ENCODE measurements at regions not wholly inside any gene's neighbourhood (a gene's known extent, or its start where the extent isn't known, plus 50 kb on each side); places are given as distances from the start of the nearest gene placed in this dataset.
A peak's percentile ranks its signal among the peaks of the same experiment; 100 is the strongest.

DNA sequence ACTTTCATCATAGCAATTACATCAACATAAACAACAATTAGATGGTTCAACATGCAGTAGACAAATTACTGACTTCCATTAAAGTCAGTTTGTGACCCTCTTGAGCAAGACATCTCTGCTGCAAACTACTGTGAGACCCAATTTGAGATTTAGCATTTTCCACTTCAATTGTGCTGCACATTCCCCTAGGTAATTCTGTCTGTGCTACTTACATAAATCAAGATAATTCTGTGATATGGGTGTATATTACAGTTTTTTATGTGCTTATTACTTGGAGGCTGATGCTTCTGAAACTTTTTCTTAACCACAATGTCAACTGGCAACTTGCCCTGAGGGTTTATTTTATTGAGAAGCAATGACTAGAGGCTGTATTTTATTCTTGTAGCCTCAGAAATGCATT, 1714.4 kb downstream of the OLFM4 start (continued):
- TF ChIP-seq, protein P1, sequence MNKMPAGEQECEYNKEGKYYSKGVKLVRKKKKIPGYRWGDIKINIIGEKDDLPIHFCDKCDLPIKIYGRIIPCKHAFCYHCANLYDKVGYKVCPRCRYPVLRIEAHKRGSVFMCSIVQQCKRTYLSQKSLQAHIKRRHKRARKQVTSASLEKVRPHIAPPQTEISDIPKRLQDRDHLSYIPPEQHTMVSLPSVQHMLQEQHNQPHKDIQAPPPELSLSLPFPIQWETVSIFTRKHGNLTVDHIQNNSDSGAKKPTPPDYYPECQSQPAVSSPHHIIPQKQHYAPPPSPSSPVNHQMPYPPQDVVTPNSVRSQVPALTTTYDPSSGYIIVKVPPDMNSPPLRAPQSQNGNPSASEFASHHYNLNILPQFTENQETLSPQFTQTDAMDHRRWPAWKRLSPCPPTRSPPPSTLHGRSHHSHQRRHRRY (tag by site-specific recombination; IDR thresholded peaks at IDR 0.05), result no peak
- TF ChIP-seq ZNF600 (tag by site-specific recombination; IDR thresholded peaks at IDR 0.05) (no peak), ZNF221 (tag by site-specific recombination; IDR thresholded peaks at IDR 0.05; ENCODE audit: borderline replicate concordance) (no peak), ZNF660 (tag by site-specific recombination; IDR thresholded peaks at IDR 0.05) (no peak), ZSCAN30 (tag by site-specific recombination; IDR thresholded peaks at IDR 0.05) (no peak), PRDM1 (tag by site-specific recombination; IDR thresholded peaks at IDR 0.05) (no peak), ZNF311 (tag by site-specific recombination; IDR thresholded peaks at IDR 0.05; ENCODE audit: borderline replicate concordance) (no peak), GLIS2 (tag by site-specific recombination; IDR thresholded peaks at IDR 0.05) (no peak), ZNF335 (tag by site-specific recombination; conservative IDR thresholded peaks at IDR 0.05) (no peak), ZNF701 (tag by site-specific recombination; IDR thresholded peaks at IDR 0.05) (no peak), SP2 (tag by site-specific recombination; IDR thresholded peaks at IDR 0.05) (no peak), KLF10 (tag by site-specific recombination; IDR thresholded peaks at IDR 0.05) (peak; percentile 61; the same call in 1 of the 2 replicates), ZFP41 (tag by site-specific recombination; IDR thresholded peaks at IDR 0.05; ENCODE audit: borderline replicate concordance) (no peak), MEIS1 (CRISPR knock-in tag; IDR thresholded peaks at IDR 0.05; ENCODE audit: borderline replicate concordance) (no peak), ZNF2 (tag by site-specific recombination; IDR thresholded peaks at IDR 0.05) (no peak), OSR2 (tag by site-specific recombination; IDR thresholded peaks at IDR 0.05) (no peak), ZNF404 (tag by site-specific recombination; IDR thresholded peaks at IDR 0.05) (no peak), ZBTB17 (tag by site-specific recombination; IDR thresholded peaks at IDR 0.05) (0 out of 2 replicates have a peak, but pooled peaks have one; percentile 40), ZNF366 (tag by site-specific recombination; conservative IDR thresholded peaks at IDR 0.05) (peak; percentile 70), SP3 (tag by site-specific recombination; IDR thresholded peaks at IDR 0.05) (no peak), ZNF140 (tag by site-specific recombination; IDR thresholded peaks at IDR 0.05) (no peak), YY1 (tag by site-specific recombination; IDR thresholded peaks at IDR 0.05) (0 out of 2 replicates have a peak, but pooled peaks have one; percentile 47), ZNF16 (tag by site-specific recombination; IDR thresholded peaks at IDR 0.05; ENCODE audit: low read depth) (no peak), ZNF747 (tag by site-specific recombination; IDR thresholded peaks at IDR 0.05) (no peak), GFI1B (tag by site-specific recombination; IDR thresholded peaks at IDR 0.05) (peak; percentile 36; the same call in 1 of the 2 replicates), ZBTB7A (tag by site-specific recombination; IDR thresholded peaks at IDR 0.05; ENCODE audit: low read depth) (no peak)
- TF ChIP-seq, protein P2, sequence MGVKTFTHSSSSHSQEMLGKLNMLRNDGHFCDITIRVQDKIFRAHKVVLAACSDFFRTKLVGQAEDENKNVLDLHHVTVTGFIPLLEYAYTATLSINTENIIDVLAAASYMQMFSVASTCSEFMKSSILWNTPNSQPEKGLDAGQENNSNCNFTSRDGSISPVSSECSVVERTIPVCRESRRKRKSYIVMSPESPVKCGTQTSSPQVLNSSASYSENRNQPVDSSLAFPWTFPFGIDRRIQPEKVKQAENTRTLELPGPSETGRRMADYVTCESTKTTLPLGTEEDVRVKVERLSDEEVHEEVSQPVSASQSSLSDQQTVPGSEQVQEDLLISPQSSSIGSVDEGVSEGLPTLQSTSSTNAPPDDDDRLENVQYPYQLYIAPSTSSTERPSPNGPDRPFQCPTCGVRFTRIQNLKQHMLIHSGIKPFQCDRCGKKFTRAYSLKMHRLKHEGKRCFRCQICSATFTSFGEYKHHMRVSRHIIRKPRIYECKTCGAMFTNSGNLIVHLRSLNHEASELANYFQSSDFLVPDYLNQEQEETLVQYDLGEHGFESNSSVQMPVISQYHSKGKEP (tag by site-specific recombination; IDR thresholded peaks at IDR 0.05), result peak; percentile 54
- TF ChIP-seq, protein P3, sequence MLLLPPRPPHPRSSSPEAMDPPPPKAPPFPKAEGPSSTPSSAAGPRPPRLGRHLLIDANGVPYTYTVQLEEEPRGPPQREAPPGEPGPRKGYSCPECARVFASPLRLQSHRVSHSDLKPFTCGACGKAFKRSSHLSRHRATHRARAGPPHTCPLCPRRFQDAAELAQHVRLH (tag by site-specific recombination; IDR thresholded peaks at IDR 0.05), result no peak
- TF ChIP-seq, protein P4, sequence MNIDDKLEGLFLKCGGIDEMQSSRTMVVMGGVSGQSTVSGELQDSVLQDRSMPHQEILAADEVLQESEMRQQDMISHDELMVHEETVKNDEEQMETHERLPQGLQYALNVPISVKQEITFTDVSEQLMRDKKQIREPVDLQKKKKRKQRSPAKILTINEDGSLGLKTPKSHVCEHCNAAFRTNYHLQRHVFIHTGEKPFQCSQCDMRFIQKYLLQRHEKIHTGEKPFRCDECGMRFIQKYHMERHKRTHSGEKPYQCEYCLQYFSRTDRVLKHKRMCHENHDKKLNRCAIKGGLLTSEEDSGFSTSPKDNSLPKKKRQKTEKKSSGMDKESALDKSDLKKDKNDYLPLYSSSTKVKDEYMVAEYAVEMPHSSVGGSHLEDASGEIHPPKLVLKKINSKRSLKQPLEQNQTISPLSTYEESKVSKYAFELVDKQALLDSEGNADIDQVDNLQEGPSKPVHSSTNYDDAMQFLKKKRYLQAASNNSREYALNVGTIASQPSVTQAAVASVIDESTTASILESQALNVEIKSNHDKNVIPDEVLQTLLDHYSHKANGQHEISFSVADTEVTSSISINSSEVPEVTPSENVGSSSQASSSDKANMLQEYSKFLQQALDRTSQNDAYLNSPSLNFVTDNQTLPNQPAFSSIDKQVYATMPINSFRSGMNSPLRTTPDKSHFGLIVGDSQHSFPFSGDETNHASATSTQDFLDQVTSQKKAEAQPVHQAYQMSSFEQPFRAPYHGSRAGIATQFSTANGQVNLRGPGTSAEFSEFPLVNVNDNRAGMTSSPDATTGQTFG (tag by site-specific recombination; IDR thresholded peaks at IDR 0.05; ENCODE audit: borderline replicate concordance), result no peak
- TF ChIP-seq, protein P5, sequence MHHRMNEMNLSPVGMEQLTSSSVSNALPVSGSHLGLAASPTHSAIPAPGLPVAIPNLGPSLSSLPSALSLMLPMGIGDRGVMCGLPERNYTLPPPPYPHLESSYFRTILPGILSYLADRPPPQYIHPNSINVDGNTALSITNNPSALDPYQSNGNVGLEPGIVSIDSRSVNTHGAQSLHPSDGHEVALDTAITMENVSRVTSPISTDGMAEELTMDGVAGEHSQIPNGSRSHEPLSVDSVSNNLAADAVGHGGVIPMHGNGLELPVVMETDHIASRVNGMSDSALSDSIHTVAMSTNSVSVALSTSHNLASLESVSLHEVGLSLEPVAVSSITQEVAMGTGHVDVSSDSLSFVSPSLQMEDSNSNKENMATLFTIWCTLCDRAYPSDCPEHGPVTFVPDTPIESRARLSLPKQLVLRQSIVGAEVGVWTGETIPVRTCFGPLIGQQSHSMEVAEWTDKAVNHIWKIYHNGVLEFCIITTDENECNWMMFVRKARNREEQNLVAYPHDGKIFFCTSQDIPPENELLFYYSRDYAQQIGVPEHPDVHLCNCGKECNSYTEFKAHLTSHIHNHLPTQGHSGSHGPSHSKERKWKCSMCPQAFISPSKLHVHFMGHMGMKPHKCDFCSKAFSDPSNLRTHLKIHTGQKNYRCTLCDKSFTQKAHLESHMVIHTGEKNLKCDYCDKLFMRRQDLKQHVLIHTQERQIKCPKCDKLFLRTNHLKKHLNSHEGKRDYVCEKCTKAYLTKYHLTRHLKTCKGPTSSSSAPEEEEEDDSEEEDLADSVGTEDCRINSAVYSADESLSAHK (tag by site-specific recombination; IDR thresholded peaks at IDR 0.05), result no peak
- TF ChIP-seq, protein P6, sequence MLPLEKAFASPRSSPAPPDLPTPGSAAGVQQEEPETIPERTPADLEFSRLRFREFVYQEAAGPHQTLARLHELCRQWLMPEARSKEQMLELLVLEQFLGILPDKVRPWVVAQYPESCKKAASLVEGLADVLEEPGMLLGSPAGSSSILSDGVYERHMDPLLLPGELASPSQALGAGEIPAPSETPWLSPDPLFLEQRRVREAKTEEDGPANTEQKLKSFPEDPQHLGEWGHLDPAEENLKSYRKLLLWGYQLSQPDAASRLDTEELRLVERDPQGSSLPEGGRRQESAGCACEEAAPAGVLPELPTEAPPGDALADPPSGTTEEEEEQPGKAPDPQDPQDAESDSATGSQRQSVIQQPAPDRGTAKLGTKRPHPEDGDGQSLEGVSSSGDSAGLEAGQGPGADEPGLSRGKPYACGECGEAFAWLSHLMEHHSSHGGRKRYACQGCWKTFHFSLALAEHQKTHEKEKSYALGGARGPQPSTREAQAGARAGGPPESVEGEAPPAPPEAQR (tag by site-specific recombination; IDR thresholded peaks at IDR 0.05), result no peak
- TF ChIP-seq, protein P7, sequence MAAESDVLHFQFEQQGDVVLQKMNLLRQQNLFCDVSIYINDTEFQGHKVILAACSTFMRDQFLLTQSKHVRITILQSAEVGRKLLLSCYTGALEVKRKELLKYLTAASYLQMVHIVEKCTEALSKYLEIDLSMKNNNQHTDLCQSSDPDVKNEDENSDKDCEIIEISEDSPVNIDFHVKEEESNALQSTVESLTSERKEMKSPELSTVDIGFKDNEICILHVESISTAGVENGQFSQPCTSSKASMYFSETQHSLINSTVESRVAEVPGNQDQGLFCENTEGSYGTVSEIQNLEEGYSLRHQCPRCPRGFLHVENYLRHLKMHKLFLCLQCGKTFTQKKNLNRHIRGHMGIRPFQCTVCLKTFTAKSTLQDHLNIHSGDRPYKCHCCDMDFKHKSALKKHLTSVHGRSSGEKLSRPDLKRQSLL (tag by site-specific recombination; IDR thresholded peaks at IDR 0.05), result no peak
